ENCODE measurements at regions not wholly inside any gene's neighbourhood (a gene's known extent, or its start where the extent isn't known, plus 50 kb on each side); places are given as distances from the start of the nearest gene placed in this dataset.

DNA sequence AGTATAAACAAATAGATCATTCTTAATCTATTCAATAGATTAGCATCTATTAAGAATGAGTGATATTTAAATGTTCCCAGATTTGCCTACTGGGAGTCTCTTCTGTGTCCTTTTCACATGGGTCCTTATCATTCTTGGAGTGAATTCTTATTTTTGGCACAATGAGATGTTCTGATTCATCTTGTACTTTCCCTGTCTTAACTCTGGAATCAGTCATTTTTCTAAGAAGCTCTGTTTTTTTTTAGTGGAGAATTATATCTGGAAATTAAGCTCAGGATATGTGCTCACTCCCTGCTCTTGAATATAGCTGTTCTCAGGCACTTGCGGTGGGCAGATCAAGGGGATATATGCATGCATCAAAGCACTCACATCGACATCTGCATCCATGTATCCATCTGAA lies 625.3 kb upstream of the HS3ST1 start:
- Histone ChIP-seq H3K9me3 (ENCODE audit: control insufficient read depth, low read depth, low read length) (no peaks in the 10 kb centered on the region), H3K27ac (ENCODE audit: control insufficient read depth, insufficient read depth, low read length) (no peak overlapping the region), H3K79me2 (ENCODE audit: control insufficient read depth, insufficient read depth, low read length) (no peaks in the 10 kb centered on the region), H3K4me3 (ENCODE audit: control insufficient read depth in 2 of 3, extremely low read depth in 1 of 3, insufficient read depth in 2 of 3, low read depth in 1 of 3, low read length in 3 of 3) (no peak overlapping the region), H3K4me1 (ENCODE audit: control insufficient read depth, extremely low read depth, insufficient read depth, low read length) (no peaks in the 10 kb centered on the region), H3K27me3 (ENCODE audit: control insufficient read depth, extremely low read depth, insufficient read depth, low read length) (no peaks in the 10 kb centered on the region), H3K9me1 (ENCODE audit: control insufficient read depth, extremely low read depth, insufficient read depth, low read length) (no peaks in the 10 kb centered on the region), H4K20me1 (ENCODE audit: control insufficient read depth, extremely low read depth, insufficient read depth, low read length) (no peaks in the 10 kb centered on the region), H2AFZ (ENCODE audit: control insufficient read depth, low read length) (no peak overlapping the region), H3K4me2 (ENCODE audit: control insufficient read depth, extremely low read depth, insufficient read depth, low read depth, low read length) (no peak overlapping the region), H3K9ac (ENCODE audit: control insufficient read depth, extremely low read depth, insufficient read depth, low read length) (no peak overlapping the region), H3K36me3 (ENCODE audit: control insufficient read depth in 2 of 2, extremely low read depth in 1 of 2, insufficient read depth in 2 of 2, low read length in 2 of 2) (no peaks in the 10 kb centered on the region)
- dilution Hi-C loops (cut with MboI; ENCODE audit: extremely low pct_ligation_motif_present, low sequenced_read_pairs) = no loop called here
- DNase-seq (ENCODE audit: low read depth, low spot score) (no peak), FAIRE-seq (no peak)
- TF ChIP-seq CTCF (optimal IDR thresholded peaks at IDR 0.05 in 1 of 3, IDR thresholded peaks at IDR 0.05 in 1 of 3, conservative IDR thresholded peaks at IDR 0.05 in 1 of 3; ENCODE audit: extremely low read depth in 1 of 3, insufficient read depth in 2 of 3, low read length in 3 of 3) (no peak), EZH2 (IDR thresholded peaks at IDR 0.05; ENCODE audit: low read length) (no peak)

DNA sequence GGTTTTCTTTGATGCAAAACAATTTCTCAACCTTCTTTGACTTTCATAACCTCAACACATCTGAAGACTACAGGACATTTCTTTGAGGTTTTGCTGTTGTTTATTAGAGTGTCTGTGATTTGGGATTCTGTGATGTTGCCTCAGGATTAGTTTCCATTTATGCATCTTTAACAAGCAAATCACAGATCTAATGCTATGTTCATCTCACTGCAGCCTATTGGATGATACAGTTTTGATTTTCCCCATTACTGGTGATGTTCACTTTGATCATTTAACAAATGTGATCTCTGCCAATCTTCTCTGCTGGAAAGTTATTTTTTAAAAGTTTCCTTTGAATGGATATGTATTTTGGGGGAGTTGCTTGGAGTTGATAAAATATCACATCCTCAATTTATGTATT lies 624.9 kb upstream of the HS3ST1 start:
- Histone ChIP-seq H3K79me2 (ENCODE audit: control insufficient read depth, insufficient read depth, low read length) (no peaks in the 10 kb centered on the region), H3K4me2 (ENCODE audit: control insufficient read depth, extremely low read depth, insufficient read depth, low read depth, low read length) (no peak overlapping the region)
- dilution Hi-C loops (cut with MboI; ENCODE audit: extremely low pct_ligation_motif_present, low sequenced_read_pairs) = no loop called here

More for the DNA sequence above, 624.9 kb upstream of the HS3ST1 start:
- no peak overlapping the region for H3K4me3 ChIP-seq (ENCODE audit: control insufficient read depth in 2 of 3, extremely low read depth in 1 of 3, insufficient read depth in 2 of 3, low read depth in 1 of 3, low read length in 3 of 3)
- H2AFZ ChIP-seq (ENCODE audit: control insufficient read depth, low read length) = no peak overlapping the region
- H3K4me1 ChIP-seq (ENCODE audit: control insufficient read depth, extremely low read depth, insufficient read depth, low read length) = no peaks in the 10 kb centered on the region
- no peaks in the 10 kb centered on the region for H4K20me1 ChIP-seq (ENCODE audit: control insufficient read depth, extremely low read depth, insufficient read depth, low read length)
- no peak overlapping the region for H3K9ac ChIP-seq (ENCODE audit: control insufficient read depth, extremely low read depth, insufficient read depth, low read length)
- DNase-seq (ENCODE audit: low read depth, low spot score) = no peak
- no peak for FAIRE-seq
- no peaks in the 10 kb centered on the region for H3K27me3 ChIP-seq (ENCODE audit: control insufficient read depth, extremely low read depth, insufficient read depth, low read length)
- TF ChIP-seq EZH2 (IDR thresholded peaks at IDR 0.05; ENCODE audit: low read length) (no peak), CTCF (optimal IDR thresholded peaks at IDR 0.05 in 1 of 3, IDR thresholded peaks at IDR 0.05 in 1 of 3, conservative IDR thresholded peaks at IDR 0.05 in 1 of 3; ENCODE audit: extremely low read depth in 1 of 3, insufficient read depth in 2 of 3, low read length in 3 of 3) (no peak)
- H3K9me3 ChIP-seq (ENCODE audit: control insufficient read depth, low read depth, low read length) = no peaks in the 10 kb centered on the region
- no peaks in the 10 kb centered on the region for H3K9me1 ChIP-seq (ENCODE audit: control insufficient read depth, extremely low read depth, insufficient read depth, low read length)
- H3K27ac ChIP-seq (ENCODE audit: control insufficient read depth, insufficient read depth, low read length) = no peak overlapping the region
- no peaks in the 10 kb centered on the region for H3K36me3 ChIP-seq (ENCODE audit: control insufficient read depth in 2 of 2, extremely low read depth in 1 of 2, insufficient read depth in 2 of 2, low read length in 2 of 2)

Data from keratinocyte (primary cell).